CD4-positive, alpha-beta T cell (primary cell): ENCODE measurements at regions not wholly inside any gene's neighbourhood (a gene's known extent, or its start where the extent isn't known, plus 50 kb on each side); places are given as distances from the start of the nearest gene placed in this dataset.

Experiments used
- ATAC-seq: fragments of 200-7000 bp; cut with Tn5 transposase; one replicate; pipeline ENCODE4 v1.10.0; 2022; ENCODE audit warnings: mild to moderate bottlenecking; ENCODE audit not compliant: poor library complexity
- CTCF ChIA-PET: fragments of 350-600 bp; sonication (Branson Sonifier 250); formaldehyde crosslinking; loops from one replicate; lab custom pipeline; 2021; ENCODE audit warnings: antibody characterized with exemption, inconsistent platforms; lab: Charles Lee
- POLR2A ChIA-PET: fragments of 350-600 bp; sonication (Branson Sonifier 250); formaldehyde crosslinking; loops from one replicate; lab custom pipeline; 2021; ENCODE audit warnings: antibody characterized with exemption, inconsistent platforms; lab: Charles Lee
- DNase-seq, 14 experiments: peaks; one replicate each; pipeline ENCODE4 v3.0.0-alpha.2; 2013 to 2020; ENCODE audit warnings: mixed read lengths in 2 of 14
- H3K27ac ChIP-seq, 2 donors: one replicate each; pipeline versions ENCODE4 v1.5.1 to v1.7.0; 2013; ENCODE audit warnings: low read length in 2 of 2, low read depth in 1 of 2, mild to moderate bottlenecking in 1 of 2
- H3K27me3 ChIP-seq, 2 experiments: 1 replicate in 1 of 2; 2 replicates in 1 of 2; pipeline versions ENCODE4 v1.6.1 to v1.7.0; 2013; ENCODE audit warnings: low read length in 2 of 2, control low read depth in 1 of 2, mild to moderate bottlenecking in 1 of 2, moderate library complexity in 1 of 2; ENCODE audit not compliant: insufficient read depth in 2 of 2, control insufficient read depth in 1 of 2
- H3K36me3 ChIP-seq: one replicate; pipeline ENCODE4 v1.6.1; 2013; ENCODE audit warnings: low read length, control low read depth; ENCODE audit not compliant: insufficient read depth
- H3K4me1 ChIP-seq: one replicate; pipeline ENCODE4 v1.6.1; 2013; ENCODE audit warnings: low read length, control low read depth; ENCODE audit not compliant: insufficient read depth
- H3K4me3 ChIP-seq: one replicate; pipeline ENCODE4 v1.5.1; 2013; ENCODE audit warnings: mild to moderate bottlenecking, low read length, moderate library complexity
- H3K9me3 ChIP-seq, 2 experiments: 1 replicate in 1 of 2; 2 replicates in 1 of 2; pipeline versions ENCODE4 v1.6.1 to v1.7.0; 2013; ENCODE audit warnings: low read length in 2 of 2, mild to moderate bottlenecking in 2 of 2, control low read depth in 1 of 2, moderate library complexity in 1 of 2; ENCODE audit not compliant: control insufficient read depth in 1 of 2, insufficient read depth in 1 of 2
- H3K27ac Mint-ChIP-seq: one replicate; pipeline ENCODE4 v1.8.0; 2020; ENCODE audit warnings: mixed read lengths
- H3K27me3 Mint-ChIP-seq: one replicate; pipeline ENCODE4 v1.8.0; 2021; ENCODE audit warnings: mixed read lengths
- H3K36me3 Mint-ChIP-seq: one replicate; pipeline ENCODE4 v1.8.0; 2021; ENCODE audit warnings: low read depth, mixed read lengths
- H3K4me1 Mint-ChIP-seq: one replicate; pipeline ENCODE4 v1.8.0; 2021; ENCODE audit warnings: low read depth, mixed read lengths
- H3K4me3 Mint-ChIP-seq: one replicate; pipeline ENCODE4 v1.8.0; 2020; ENCODE audit warnings: mild to moderate bottlenecking, mixed read lengths
- H3K9me3 Mint-ChIP-seq: one replicate; pipeline ENCODE4 v1.8.0; 2020; ENCODE audit warnings: mixed read lengths
- CTCF ChIP-seq: fragments of 200-600 bp; IDR thresholded peaks from one replicate; pipeline ENCODE4 v1.8.0; 2022; ENCODE audit warnings: antibody characterized with exemption, mild to moderate bottlenecking
- intact Hi-C, 2 experiments: fragments of 100-400 bp; cut with DNase I in 1 of 2; cut with micrococcal nuclease in 1 of 2; formaldehyde crosslinking; loops; one replicate each; pipeline versions ENCODE4 v1.15.1 to v1.9.0; 2023 to 2025; cut with DNase I, micrococcal nuclease

GRCh38 chr7:136259074-136259473, 281.9 kb upstream of the MTPN start:
- no peaks in the 10 kb centered on the region for H3K4me1 ChIP-seq
- peaks cover 22% of the 10 kb centered on the region for H3K9me3 Mint-ChIP-seq
- no peak for TF ChIP-seq CTCF
- ATAC-seq = no peak
- H3K4me1 Mint-ChIP-seq = no peaks in the 10 kb centered on the region
- H3K27ac ChIP-seq = no peak overlapping the region
- H3K4me3 Mint-ChIP-seq = no peak overlapping the region
- no peaks in the 10 kb centered on the region for H3K27me3 Mint-ChIP-seq
- H3K36me3 ChIP-seq = no peaks in the 10 kb centered on the region
- intact Hi-C loops = no loop called here
- no peak overlapping the region for H3K4me3 ChIP-seq
- no peaks in the 10 kb centered on the region for H3K36me3 Mint-ChIP-seq
- DNase-seq = no peak
- no peak overlapping the region for H3K27ac Mint-ChIP-seq
- POLR2A ChIA-PET = no interaction called here
- H3K27me3 ChIP-seq = no peaks in the 10 kb centered on the region
- CTCF ChIA-PET = no interaction called here
- peaks cover 3 to 4% of the 10 kb centered on the region in 2 experiments for H3K9me3 ChIP-seq

GRCh38 chr7:136256491-136256890, 279.3 kb upstream of the MTPN start:
- no peak for DNase-seq
- intact Hi-C loops = no loop called here
- H3K36me3 Mint-ChIP-seq = no peaks in the 10 kb centered on the region
- no peaks in the 10 kb centered on the region for H3K27me3 Mint-ChIP-seq
- Histone ChIP-seq H3K4me3 (no peak overlapping the region), H3K4me1 (no peaks in the 10 kb centered on the region), H3K27ac (no peak overlapping the region), H3K27me3 (no peaks in the 10 kb centered on the region), H3K36me3 (no peaks in the 10 kb centered on the region), H3K9me3 (peaks cover 3 to 4% of the 10 kb centered on the region in 2 experiments)
- H3K9me3 Mint-ChIP-seq = peaks cover 16% of the 10 kb centered on the region
- no peak overlapping the region for H3K27ac Mint-ChIP-seq
- H3K4me1 Mint-ChIP-seq = no peaks in the 10 kb centered on the region
- ChIA-PET POLR2A (no interaction called here), CTCF (no interaction called here)
- no peak for ATAC-seq
- TF ChIP-seq CTCF = no peak
- no peak overlapping the region for H3K4me3 Mint-ChIP-seq

GRCh38 chr7:136254148-136254547, 277.0 kb upstream of the MTPN start:
- ATAC-seq (no peak), DNase-seq (no peak)
- Histone ChIP-seq H3K27me3 (no peaks in the 10 kb centered on the region), H3K36me3 (no peaks in the 10 kb centered on the region), H3K27ac (no peak overlapping the region), H3K9me3 (no peaks in the 10 kb centered on the region), H3K4me3 (no peak overlapping the region), H3K4me1 (no peaks in the 10 kb centered on the region)
- H3K4me1 Mint-ChIP-seq = no peaks in the 10 kb centered on the region
- no peaks in the 10 kb centered on the region for H3K27me3 Mint-ChIP-seq
- no peak overlapping the region for H3K27ac Mint-ChIP-seq
- CTCF ChIA-PET = no interaction called here
- no peaks in the 10 kb centered on the region for H3K36me3 Mint-ChIP-seq
- peaks cover 10% of the 10 kb centered on the region for H3K9me3 Mint-ChIP-seq
- intact Hi-C loops = no loop called here
- no peak for TF ChIP-seq CTCF
- H3K4me3 Mint-ChIP-seq = no peak overlapping the region
- POLR2A ChIA-PET = no interaction called here
